Neuronal stem cell (in vitro differentiated cells): ENCODE measurements at regions not wholly inside any gene's neighbourhood (a gene's known extent, or its start where the extent isn't known, plus 50 kb on each side); places are given as distances from the start of the nearest gene placed in this dataset.
A peak's percentile ranks its signal among the peaks of the same experiment; 100 is the strongest.

Source experiments
- DNase-seq: peaks from one replicate; pipeline ENCODE4 v3.0.0-alpha.2; 2013; ENCODE audit warnings: low spot score
- H2AFZ ChIP-seq: one replicate; pipeline ENCODE4 v1.6.1; 2013; ENCODE audit warnings: mild to moderate bottlenecking, low read length, inconsistent platforms
- H2AK5ac ChIP-seq: 2 replicates; pipeline ENCODE4 v1.6.1; 2013; ENCODE audit warnings: low read depth, mild to moderate bottlenecking, inconsistent platforms, low read length, moderate library complexity, mixed read lengths
- H2BK120ac ChIP-seq: 2 replicates; pipeline ENCODE4 v1.6.1; 2013; ENCODE audit warnings: low read depth, mild to moderate bottlenecking, inconsistent platforms, low read length, moderate library complexity, mixed read lengths
- H2BK12ac ChIP-seq: one replicate; pipeline ENCODE4 v1.6.1; 2013; ENCODE audit warnings: low read length, inconsistent platforms
- H2BK15ac ChIP-seq: 2 replicates; pipeline ENCODE4 v1.6.1; 2013; ENCODE audit warnings: mild to moderate bottlenecking, low read length, inconsistent platforms, mixed read lengths
- H2BK5ac ChIP-seq: one replicate; pipeline ENCODE4 v1.6.1; 2013; ENCODE audit warnings: inconsistent platforms, mild to moderate bottlenecking, low read length, moderate library complexity
- H3K14ac ChIP-seq: one replicate; pipeline ENCODE4 v1.6.1; 2013; ENCODE audit warnings: low read length, inconsistent platforms
- H3K18ac ChIP-seq: 2 replicates; pipeline ENCODE4 v1.6.1; 2013; ENCODE audit warnings: low read length, inconsistent platforms
- H3K23ac ChIP-seq: 2 replicates; pipeline ENCODE4 v1.6.1; 2013; ENCODE audit warnings: low read depth, mild to moderate bottlenecking, mixed read lengths, low read length, inconsistent platforms; ENCODE audit not compliant: poor library complexity
- H3K27ac ChIP-seq: replicated peaks from 3 replicates; pipeline ENCODE4 v1.5.1; 2013; ENCODE audit warnings: low read length, inconsistent platforms
- H3K27me3 ChIP-seq, 3 experiments: 2 replicates each; pipeline ENCODE4 v1.6.1; 2013; ENCODE audit warnings: low read length in 3 of 3, mild to moderate bottlenecking in 2 of 3, inconsistent platforms in 1 of 3, low read depth in 1 of 3, mixed read lengths in 1 of 3, moderate library complexity in 1 of 3; ENCODE audit not compliant: control insufficient read depth in 3 of 3, insufficient read depth in 3 of 3
- H3K36me3 ChIP-seq, 2 donors: replicated peaks in 1 of 2; 2 replicates each; pipeline ENCODE4 v1.6.1; 2013; ENCODE audit warnings: low read length in 2 of 2; ENCODE audit not compliant: control insufficient read depth in 2 of 2, insufficient read depth in 2 of 2
- H3K4ac ChIP-seq: 2 replicates; pipeline ENCODE4 v1.6.1; 2013; ENCODE audit warnings: inconsistent platforms, mild to moderate bottlenecking, low read length, moderate library complexity
- H3K4me1 ChIP-seq, 2 donors: 1 replicate in 1 of 2; 2 replicates in 1 of 2; pipeline ENCODE4 v1.6.1; 2013; ENCODE audit warnings: low read length in 2 of 2, low read depth in 1 of 2; ENCODE audit not compliant: control insufficient read depth in 2 of 2, insufficient read depth in 1 of 2
- H3K4me2 ChIP-seq: one replicate; pipeline ENCODE4 v1.6.1; 2013; ENCODE audit warnings: mild to moderate bottlenecking, low read length, inconsistent platforms; ENCODE audit not compliant: insufficient read depth, poor library complexity, severe bottlenecking
- H3K4me3 ChIP-seq, 2 donors: 2 replicates each; pipeline ENCODE4 v1.5.1; 2013; ENCODE audit warnings: low read length in 2 of 2, mild to moderate bottlenecking in 2 of 2, inconsistent platforms in 1 of 2, moderate library complexity in 1 of 2
- H3K79me1 ChIP-seq: one replicate; pipeline ENCODE4 v1.6.1; 2013; ENCODE audit warnings: low read depth, mild to moderate bottlenecking, inconsistent platforms, low read length, moderate library complexity
- H3K9ac ChIP-seq: one replicate; pipeline ENCODE4 v1.6.1; 2013; ENCODE audit warnings: mild to moderate bottlenecking, low read depth, low read length, inconsistent platforms; ENCODE audit not compliant: poor library complexity
- H3K9me3 ChIP-seq, 2 donors: replicated peaks in 1 of 2; 2 replicates each; pipeline versions ENCODE3 to v1.6.1; 2013; ENCODE audit warnings: low read length in 2 of 2, mild to moderate bottlenecking in 2 of 2, inconsistent platforms in 1 of 2, low read depth in 1 of 2, mixed read lengths in 1 of 2, moderate library complexity in 1 of 2; ENCODE audit not compliant: control insufficient read depth in 2 of 2, insufficient read depth in 1 of 2
- H4K8ac ChIP-seq: one replicate; pipeline ENCODE4 v1.6.1; 2013; ENCODE audit warnings: low read depth, mild to moderate bottlenecking, inconsistent platforms, low read length, moderate library complexity
- H4K91ac ChIP-seq: one replicate; pipeline ENCODE4 v1.6.1; 2013; ENCODE audit warnings: low read length, low read depth, mild to moderate bottlenecking, inconsistent platforms; ENCODE audit not compliant: poor library complexity
- WGBS, 2 donors: extraction: QIAGEN DNeasy Blood & Tissue Kit; methylation state at CpG; one replicate each; pipeline ENCODE4 v1.1.7; 2013; ENCODE audit warnings: missing lambda C conversion rate in 2 of 2, mixed read lengths in 1 of 2; ENCODE audit not compliant: insufficient read length in 2 of 2, insufficient replicate concordance in 1 of 2; ENCODE audit errors: extremely low coverage in 2 of 2; 5-methylcytosine and 5-hydroxymethylcytosine counted together

- H3K18ac ChIP-seq: peak overlapping the region; percentile 40
- H3K4me1 ChIP-seq: peaks cover 3% of the 10 kb centered on the region in 2 donors
- H3K23ac ChIP-seq: no peak overlapping the region
- no peak overlapping the region for H3K9ac ChIP-seq
- H3K36me3 ChIP-seq: no peaks in the 10 kb centered on the region
- H3K79me1 ChIP-seq: no peaks in the 10 kb centered on the region
- no CpG with 5 or more reads among the region's 3 CpGs for WGBS, 2 donors
- no peak overlapping the region for H3K14ac ChIP-seq
- H3K4me3 ChIP-seq: no peak overlapping the region
- H2BK5ac ChIP-seq: no peak overlapping the region
- H2BK15ac ChIP-seq: no peak overlapping the region
- peaks cover 0 to 2% of the 10 kb centered on the region in 2 donors for H3K9me3 ChIP-seq
- peak overlapping the region; percentile 48 for H2AFZ ChIP-seq
- H3K27me3 ChIP-seq: no peaks in the 10 kb centered on the region
- no peak overlapping the region for H3K27ac ChIP-seq
- H4K91ac ChIP-seq: no peak overlapping the region
- no peak overlapping the region for H2BK12ac ChIP-seq
- no peak overlapping the region for H2BK120ac ChIP-seq
- H3K4ac ChIP-seq: no peak overlapping the region
- no peak overlapping the region for H3K4me2 ChIP-seq
- no peak overlapping the region for H4K8ac ChIP-seq
- no peak for DNase-seq
- H2AK5ac ChIP-seq: no peak overlapping the region
Measured at GRCh38 chr3:23686519-23686918, 119.2 kb upstream of the UBE2E1 start.

- Histone ChIP-seq H3K79me1 (no peaks in the 10 kb centered on the region), H3K27me3 (no peaks in the 10 kb centered on the region), H3K23ac (no peak overlapping the region), H3K9me3 (peaks cover 0 to 2% of the 10 kb centered on the region in 2 donors), H2BK5ac (no peak overlapping the region), H3K9ac (no peak overlapping the region), H3K36me3 (no peaks in the 10 kb centered on the region), H3K4me3 (no peak overlapping the region), H3K14ac (no peak overlapping the region), H2AK5ac (no peak overlapping the region), H4K91ac (no peak overlapping the region), H3K18ac (no peak overlapping the region), H2AFZ (no peak overlapping the region), H2BK12ac (no peak overlapping the region), H3K27ac (no peak overlapping the region), H3K4ac (no peak overlapping the region), H4K8ac (no peak overlapping the region), H3K4me2 (no peak overlapping the region), H2BK15ac (no peak overlapping the region), H3K4me1 (peaks cover 2 to 3% of the 10 kb centered on the region in 2 donors), H2BK120ac (no peak overlapping the region)
- WGBS, 2 donors: no CpG with 5 or more reads among the region's 5 CpGs
- DNase-seq: no peak
Measured at GRCh38 chr3:23691357-23691895, 114.3 kb upstream of the UBE2E1 start.

GRCh38 chr3:23696842-23697241 lies 108.9 kb upstream of the UBE2E1 start:
- H2BK12ac ChIP-seq: no peak overlapping the region
- H3K4me2 ChIP-seq: no peak overlapping the region
- H3K36me3 ChIP-seq: no peaks in the 10 kb centered on the region
- DNase-seq: no peak
- no CpG with 5 or more reads among the region's 2 CpGs for WGBS, 2 donors
- H3K79me1 ChIP-seq: no peaks in the 10 kb centered on the region
- H3K23ac ChIP-seq: no peak overlapping the region
- peaks cover 0 to 6% (median 0%) of the 10 kb centered on the region in 3 experiments for H3K27me3 ChIP-seq
- no peak overlapping the region for H4K8ac ChIP-seq
- H3K9me3 ChIP-seq: no peaks in the 10 kb centered on the region
- no peak overlapping the region for H3K18ac ChIP-seq
- H2AFZ ChIP-seq: no peak overlapping the region
- H3K4ac ChIP-seq: no peak overlapping the region
- no peak overlapping the region for H3K27ac ChIP-seq
- H2BK120ac ChIP-seq: no peak overlapping the region
- H2AK5ac ChIP-seq: no peak overlapping the region
- no peak overlapping the region for H2BK5ac ChIP-seq
- H3K4me1 ChIP-seq: peaks cover 0 to 7% of the 10 kb centered on the region in 2 donors
- H4K91ac ChIP-seq: no peak overlapping the region
- no peak overlapping the region for H2BK15ac ChIP-seq
- no peak overlapping the region for H3K9ac ChIP-seq
- H3K4me3 ChIP-seq: no peak overlapping the region
- no peak overlapping the region for H3K14ac ChIP-seq

DNA sequence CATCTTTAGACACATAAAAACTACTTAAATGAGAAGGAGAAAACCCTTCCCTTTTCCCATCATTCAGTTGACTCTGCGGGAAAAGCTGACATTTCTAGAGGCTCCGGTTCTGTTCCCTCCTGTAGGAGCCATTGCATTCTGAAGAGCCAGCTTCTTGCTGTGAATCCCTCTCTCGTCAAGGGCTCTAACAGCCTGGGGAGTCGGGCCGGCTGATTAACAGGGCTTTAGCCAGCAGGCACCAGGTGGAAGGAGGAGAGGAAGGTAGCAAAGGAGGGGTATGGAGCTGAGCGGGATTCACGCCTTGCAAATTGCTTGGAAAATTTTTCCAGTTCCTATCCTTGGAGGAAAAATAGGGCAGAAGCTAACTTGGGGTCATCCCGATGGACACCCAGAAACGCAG lies 108.3 kb upstream of the UBE2E1 start:
- H3K23ac ChIP-seq: no peak overlapping the region
- H3K27ac ChIP-seq: no peak overlapping the region
- no peak for DNase-seq
- no peak overlapping the region for H4K8ac ChIP-seq
- H2AK5ac ChIP-seq: no peak overlapping the region
- H3K79me1 ChIP-seq: no peaks in the 10 kb centered on the region
- no peaks in the 10 kb centered on the region for H3K9me3 ChIP-seq
- peaks cover 0 to 6% (median 0%) of the 10 kb centered on the region in 3 experiments for H3K27me3 ChIP-seq
- H2BK5ac ChIP-seq: no peak overlapping the region
- no peak overlapping the region for H2BK120ac ChIP-seq
- no CpG with 5 or more reads among the region's 9 CpGs for WGBS, 2 donors
- no peak overlapping the region for H3K4me3 ChIP-seq
- no peak overlapping the region for H2BK15ac ChIP-seq
- no peak overlapping the region for H4K91ac ChIP-seq
- no peaks in the 10 kb centered on the region for H3K36me3 ChIP-seq
- H3K14ac ChIP-seq: no peak overlapping the region
- peak overlapping the region; percentile 63 for H2AFZ ChIP-seq
- H3K4ac ChIP-seq: no peak overlapping the region
- no peak overlapping the region for H3K4me2 ChIP-seq
- no peak overlapping the region for H3K18ac ChIP-seq
- H2BK12ac ChIP-seq: no peak overlapping the region
- H3K4me1 ChIP-seq: peaks cover 0 to 12% of the 10 kb centered on the region in 2 donors
- H3K9ac ChIP-seq: no peak overlapping the region
